Skeletal muscle cell (primary cell): ENCODE measurements at regions not wholly inside any gene's neighbourhood (a gene's known extent, or its start where the extent isn't known, plus 50 kb on each side); places are given as distances from the start of the nearest gene placed in this dataset.
"Not testable (repeated sequence)": the region's sequence is repeated elsewhere in the genome, so short reads cannot be mapped to it uniquely, and the experiment has no call there.

ENCODE experiments used
- DNase-seq: peaks from one replicate; pipeline ENCODE4 v3.0.0-alpha.2; 2010; ENCODE audit warnings: low read depth
- H3K4me3 ChIP-seq: 2 replicates; pipeline ENCODE4 v1.5.1; 2011; ENCODE audit warnings: low read depth, mild to moderate bottlenecking, control low read depth, low read length, moderate library complexity

GRCh38 chr5:17929171-17929570, 294.9 kb downstream of the TAF11L14 start:
- no peak for DNase-seq
- H3K4me3 ChIP-seq, result no peak overlapping the region

GRCh38 chr5:17930346-17930745, 296.1 kb downstream of the TAF11L14 start:
- DNase-seq, result no peak
- H3K4me3 ChIP-seq, result no peak overlapping the region

GRCh38 chr5:17944046-17944445, 309.8 kb downstream of the TAF11L14 start:
- no peak overlapping the region for H3K4me3 ChIP-seq
- DNase-seq, result no peak

- no peak overlapping the region for H3K4me3 ChIP-seq
- DNase-seq, result no peak
Observed at GRCh38 chr5:17947029-17947428, 312.8 kb downstream of the TAF11L14 start.

GRCh38 chr5:17951392-17952169, 317.3 kb downstream of the TAF11L14 start:
- no peak overlapping the region for H3K4me3 ChIP-seq
- DNase-seq, result no peak

- no peak overlapping the region for H3K4me3 ChIP-seq
- DNase-seq, result no peak
Observed at GRCh38 chr5:17952231-17952630, 318.0 kb downstream of the TAF11L14 start.

- H3K4me3 ChIP-seq, result no peak overlapping the region
- DNase-seq, result no peak
Observed at GRCh38 chr5:17964067-17964466, 329.8 kb downstream of the TAF11L14 start.

- H3K4me3 ChIP-seq, result no peak overlapping the region
- DNase-seq, result no peak
Observed at GRCh38 chr5:17966640-17967402, 332.6 kb downstream of the TAF11L14 start.

GRCh38 chr5:17976404-17976803, 342.1 kb downstream of the TAF11L14 start:
- DNase-seq, result no peak
- H3K4me3 ChIP-seq, result no peak overlapping the region

- no peak overlapping the region for H3K4me3 ChIP-seq
- DNase-seq, result no peak
Observed at GRCh38 chr5:17978954-17979353, 344.7 kb downstream of the TAF11L14 start.

GRCh38 chr5:17982626-17983025, 348.4 kb downstream of the TAF11L14 start:
- not testable (repeated sequence) for H3K4me3 ChIP-seq, DNase-seq

- no peak overlapping the region for H3K4me3 ChIP-seq
- no peak for DNase-seq
Observed at GRCh38 chr5:17989036-17989435, 354.8 kb downstream of the TAF11L14 start.

GRCh38 chr5:17989567-17990563, 355.6 kb downstream of the TAF11L14 start:
- no peak overlapping the region for H3K4me3 ChIP-seq
- no peak for DNase-seq

GRCh38 chr5:17991775-17992174, 357.5 kb downstream of the TAF11L14 start:
- DNase-seq, result no peak
- no peak overlapping the region for H3K4me3 ChIP-seq

- H3K4me3 ChIP-seq, result no peak overlapping the region
- no peak for DNase-seq
Observed at GRCh38 chr5:17992291-17992690, 358.0 kb downstream of the TAF11L14 start.

GRCh38 chr5:17995997-17996396, 361.7 kb downstream of the TAF11L14 start:
- H3K4me3 ChIP-seq, result no peak overlapping the region
- DNase-seq, result no peak

- no peak overlapping the region for H3K4me3 ChIP-seq
- no peak for DNase-seq
Observed at GRCh38 chr5:17999858-18000257, 365.6 kb downstream of the TAF11L14 start.

GRCh38 chr5:18000744-18001143, 366.5 kb downstream of the TAF11L14 start:
- DNase-seq, result no peak
- H3K4me3 ChIP-seq, result no peak overlapping the region

GRCh38 chr5:18003312-18003711, 369.1 kb downstream of the TAF11L14 start:
- H3K4me3 ChIP-seq, result no peak overlapping the region
- no peak for DNase-seq

GRCh38 chr5:18003784-18004183, 369.5 kb downstream of the TAF11L14 start:
- no peak for DNase-seq
- no peak overlapping the region for H3K4me3 ChIP-seq
